H4 (cell line): ENCODE measurements at regions not wholly inside any gene's neighbourhood (a gene's known extent, or its start where the extent isn't known, plus 50 kb on each side); places are given as distances from the start of the nearest gene placed in this dataset.
A peak's percentile ranks its signal among the peaks of the same experiment; 100 is the strongest.
"Not testable (repeated sequence)": the region's sequence is repeated elsewhere in the genome, so short reads cannot be mapped to it uniquely, and the experiment has no call there.

Source experiments
- DNase-seq: peaks from one replicate; pipeline ENCODE4 v3.0.0-alpha.2; 2015; ENCODE audit warnings: low spot score

DNA sequence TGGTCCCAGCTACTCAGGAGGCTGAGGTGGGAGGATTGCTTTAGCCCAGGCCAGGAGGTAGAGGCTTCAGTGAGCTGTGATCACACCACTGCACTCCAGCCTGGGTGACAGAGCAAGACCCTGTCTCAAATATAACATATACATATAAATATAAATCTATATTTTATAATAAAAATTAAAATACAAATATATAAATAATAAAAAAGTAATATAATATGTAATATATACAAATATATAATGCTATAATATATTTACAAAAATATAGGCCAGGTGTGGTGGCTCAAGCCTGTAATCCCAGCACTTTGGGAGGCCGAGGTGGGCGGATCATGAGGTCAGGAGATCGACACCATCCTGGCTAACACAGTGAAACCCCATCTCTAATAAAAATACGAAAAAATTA is 131.4 kb downstream of the MFAP3L start:
- not testable (repeated sequence) for DNase-seq

DNA sequence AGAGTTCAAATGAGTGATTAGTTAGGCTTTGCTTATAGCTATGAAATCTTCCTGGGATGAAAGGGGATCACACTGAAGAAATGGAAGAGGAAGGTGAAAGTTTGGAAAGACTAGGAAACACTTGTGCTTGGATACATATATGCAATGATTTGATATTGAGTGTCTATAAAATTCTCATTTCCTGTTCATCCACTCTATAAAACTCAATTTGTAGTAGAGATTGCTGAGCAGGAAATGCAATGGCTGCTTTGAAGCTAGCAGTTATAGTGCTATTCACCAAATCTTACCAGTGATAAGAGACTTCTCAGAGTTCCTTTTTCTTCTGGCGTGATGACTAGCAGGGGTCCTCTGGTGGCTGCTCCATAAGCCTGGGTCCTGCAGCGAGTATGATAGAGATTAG is 128.1 kb upstream of the HPF1 start:
- no peak for DNase-seq

DNA sequence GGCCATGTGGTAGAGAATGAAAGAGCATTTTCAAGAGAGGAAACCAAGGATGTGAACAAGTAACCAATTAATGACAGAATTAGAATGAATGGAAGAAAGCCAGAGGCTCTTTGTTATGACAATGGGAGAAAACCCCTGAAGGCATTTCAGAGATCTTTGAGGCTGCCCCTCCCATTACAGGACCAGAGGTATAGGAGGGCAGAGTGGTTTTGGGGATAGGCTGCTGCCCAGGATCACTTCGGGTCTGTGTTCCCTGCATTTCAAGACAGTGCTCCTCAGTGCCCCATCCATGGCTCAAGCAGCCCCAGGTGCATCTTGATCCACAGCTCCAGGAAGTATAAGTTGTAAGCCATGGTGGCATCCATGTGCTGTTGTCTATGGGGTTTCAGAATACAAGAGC is 124.0 kb upstream of the HPF1 start:
- no peak for DNase-seq

DNA sequence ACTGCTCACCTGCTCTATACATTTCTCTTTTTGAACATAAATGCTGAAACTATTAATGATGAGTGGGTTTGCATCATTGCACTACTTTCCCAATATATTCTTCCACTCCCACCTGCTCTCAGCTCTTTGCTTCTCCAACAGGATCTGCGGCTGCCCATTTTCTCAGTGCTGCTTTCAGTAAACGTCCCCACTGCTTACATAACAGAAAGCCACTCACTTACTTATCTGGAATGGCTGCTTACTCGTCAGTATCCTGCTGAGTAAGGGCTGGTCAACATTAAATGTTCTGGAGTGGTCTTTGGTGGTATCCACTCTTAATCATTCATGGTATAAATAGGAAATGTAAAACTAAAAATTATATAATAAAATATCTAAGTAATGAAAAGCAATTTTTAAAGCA is 112.8 kb upstream of the HPF1 start:
- DNase-seq, result no peak

DNA sequence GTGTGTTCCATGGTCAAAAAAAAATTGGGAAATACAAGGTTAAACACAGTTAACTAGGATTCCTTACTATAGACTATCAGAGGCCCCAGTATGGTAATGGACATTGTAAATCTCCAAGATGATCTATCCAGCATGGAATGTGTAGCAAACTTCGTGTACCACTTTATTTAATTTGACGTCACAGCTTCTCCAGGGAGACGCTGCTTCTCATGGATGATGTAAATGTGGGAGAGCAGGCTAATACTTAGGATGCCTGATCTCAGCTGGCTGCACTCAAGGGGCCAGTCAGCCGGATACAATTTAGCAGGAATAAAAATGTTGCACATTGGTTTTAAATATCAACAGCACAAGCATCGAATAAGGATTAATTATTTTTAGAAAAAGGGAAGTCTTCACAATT is 111.7 kb upstream of the HPF1 start:
- no peak for DNase-seq

DNA sequence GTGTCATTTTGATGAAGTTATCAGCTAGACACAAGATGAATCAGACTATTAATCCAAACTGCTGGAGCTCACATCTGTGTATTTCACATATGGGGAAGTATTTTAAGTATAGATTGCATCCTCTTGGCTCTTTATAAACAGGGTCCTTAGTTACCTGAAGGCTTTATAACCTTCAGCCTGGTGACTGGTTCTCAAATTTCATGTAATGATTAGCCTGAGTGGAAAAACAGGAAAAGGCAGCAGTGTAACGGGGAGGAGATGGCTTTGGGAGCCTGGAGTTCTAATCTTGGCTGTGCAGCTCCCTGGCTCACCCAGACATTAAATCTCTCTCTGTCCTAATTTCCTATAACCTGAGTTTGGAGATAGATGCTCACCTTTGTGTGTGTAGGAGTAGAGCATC is 103.8 kb upstream of the HPF1 start:
- no peak for DNase-seq

DNA sequence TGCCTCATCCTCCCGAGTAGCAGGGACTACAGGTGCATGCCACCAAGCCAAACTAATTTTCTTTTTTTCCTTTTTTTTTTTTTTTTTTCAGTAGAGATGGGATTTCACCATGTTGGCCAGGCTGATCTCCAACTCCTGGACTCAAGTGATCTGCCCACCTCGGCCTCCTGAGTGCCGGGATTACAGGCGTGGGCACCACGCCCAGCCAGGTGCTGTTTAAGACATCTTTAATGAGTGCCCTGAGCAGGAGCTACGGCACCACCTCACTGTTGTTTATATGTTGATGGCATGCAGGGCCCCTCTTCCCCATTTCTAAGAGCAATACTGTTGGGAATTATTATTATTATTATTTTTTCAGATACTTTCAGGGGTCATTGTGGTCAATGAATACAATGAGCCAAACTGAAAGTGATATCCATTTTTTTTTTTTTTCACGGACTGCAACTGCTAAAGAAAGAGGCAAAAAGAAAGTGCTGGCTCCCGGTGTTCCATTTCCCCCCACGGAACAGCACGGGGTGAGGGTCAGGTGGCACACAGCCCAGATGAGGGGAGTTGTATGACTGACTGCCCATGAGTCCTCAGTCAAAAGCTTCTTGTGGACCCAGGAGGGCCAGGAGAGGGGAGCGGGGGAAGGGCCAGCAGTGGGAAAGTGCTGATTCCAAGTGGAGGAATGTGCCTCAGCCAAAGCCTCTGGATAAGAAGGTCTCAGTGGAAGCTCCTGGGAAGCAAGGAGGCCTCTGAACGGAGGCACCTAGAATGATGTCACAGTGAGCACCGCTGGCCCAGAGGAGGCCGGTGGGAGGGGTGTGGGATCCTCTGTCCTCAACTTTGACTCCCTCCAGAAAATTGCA is 101.8 kb upstream of the HPF1 start:
- DNase-seq, result no peak

DNA sequence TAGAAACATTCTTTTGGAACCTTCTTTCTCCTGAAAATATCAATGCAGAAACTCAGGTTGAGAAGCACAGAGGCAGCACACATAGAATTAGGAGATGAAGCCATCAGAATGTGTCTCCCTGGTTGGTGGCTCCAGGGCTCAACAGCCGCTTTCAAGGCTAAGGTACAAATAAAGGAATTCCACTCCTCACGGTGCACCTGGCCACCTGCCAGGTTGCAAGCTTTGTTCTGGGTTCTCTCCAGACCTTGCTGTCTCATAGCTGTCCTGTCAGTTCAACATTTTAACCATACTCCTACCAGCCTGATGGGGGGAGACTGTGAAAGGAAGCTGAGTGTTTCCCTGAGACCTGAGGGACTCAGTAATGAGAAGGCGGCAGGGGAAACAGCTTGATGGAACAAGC is 96.3 kb upstream of the HPF1 start:
- DNase-seq, result no peak

DNA sequence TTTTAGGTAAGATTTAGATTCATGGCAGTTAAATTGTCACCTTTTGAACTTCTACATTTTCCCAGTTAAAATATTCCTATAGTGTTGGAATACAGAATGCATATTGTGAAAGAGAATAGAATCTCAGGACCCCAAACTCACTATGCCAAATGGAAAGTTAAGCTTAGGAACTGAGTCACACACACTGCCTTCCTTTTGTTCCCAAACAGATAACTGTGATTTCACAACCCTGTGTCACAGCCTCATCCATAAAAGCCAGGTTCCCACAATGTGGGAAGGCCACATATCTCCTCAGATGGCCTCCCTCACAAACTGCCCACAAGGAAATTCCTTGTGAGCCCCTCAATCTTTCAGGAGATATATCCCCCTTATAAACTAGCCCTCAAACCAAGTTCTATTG is 94.7 kb upstream of the HPF1 start:
- DNase-seq, result no peak

DNA sequence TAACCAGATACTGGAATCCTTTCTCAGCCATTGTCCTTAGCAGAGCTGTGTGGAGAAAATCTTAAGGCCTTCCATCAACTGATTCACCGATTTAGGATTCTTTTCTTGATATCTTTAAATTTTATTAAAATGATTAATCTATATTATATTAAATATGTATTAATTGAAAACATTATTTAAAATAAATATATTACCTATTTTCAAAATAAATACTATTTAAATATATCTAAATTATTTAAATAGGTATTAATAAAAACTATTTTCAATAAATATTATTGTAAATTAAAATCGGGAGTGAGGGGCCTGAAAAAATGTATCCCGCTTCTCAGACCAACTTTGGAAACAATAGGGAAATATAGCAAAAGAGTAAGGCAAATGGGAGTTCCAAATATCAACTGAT is 94.0 kb upstream of the HPF1 start:
- DNase-seq, result no peak

DNA sequence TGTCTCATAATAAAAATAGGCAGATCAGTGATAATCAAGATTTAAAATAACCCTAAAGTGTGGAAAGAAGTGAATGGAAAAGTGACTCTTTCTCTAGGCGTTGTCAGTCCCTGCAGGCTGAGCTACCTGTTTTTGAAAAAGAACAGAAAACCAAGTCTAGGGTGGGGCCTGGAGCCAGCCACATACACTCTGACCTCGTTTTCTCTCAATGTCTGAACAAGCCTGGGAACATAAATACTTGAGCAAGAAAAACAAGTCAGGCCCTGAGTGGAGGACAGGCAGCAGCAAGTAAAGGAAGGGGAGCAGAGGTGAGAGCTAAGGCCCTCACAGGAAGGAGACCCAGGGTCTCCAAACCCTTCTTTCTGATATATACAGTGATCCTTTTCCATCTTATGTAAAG is 91.7 kb upstream of the HPF1 start:
- DNase-seq, result no peak

DNA sequence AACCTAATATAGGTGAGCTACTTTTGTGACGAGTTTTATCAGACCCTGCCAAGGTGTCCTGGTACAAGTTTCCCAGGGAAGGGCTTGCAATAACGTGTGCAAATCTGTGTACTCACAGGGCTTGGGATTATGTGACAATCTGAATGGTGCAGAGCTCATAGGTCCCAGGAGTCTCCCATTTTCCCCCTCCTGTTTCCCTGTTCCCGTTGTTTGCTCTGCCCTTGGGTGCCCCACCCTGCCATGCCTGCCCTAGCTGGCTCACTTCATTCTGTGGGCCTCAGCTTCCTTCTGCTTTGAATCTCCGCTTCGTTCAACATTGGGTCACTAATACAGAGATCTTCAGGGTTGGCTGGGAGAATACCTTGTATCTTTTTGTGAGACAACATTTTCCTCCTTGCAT is 90.3 kb upstream of the HPF1 start:
- no peak for DNase-seq

DNA sequence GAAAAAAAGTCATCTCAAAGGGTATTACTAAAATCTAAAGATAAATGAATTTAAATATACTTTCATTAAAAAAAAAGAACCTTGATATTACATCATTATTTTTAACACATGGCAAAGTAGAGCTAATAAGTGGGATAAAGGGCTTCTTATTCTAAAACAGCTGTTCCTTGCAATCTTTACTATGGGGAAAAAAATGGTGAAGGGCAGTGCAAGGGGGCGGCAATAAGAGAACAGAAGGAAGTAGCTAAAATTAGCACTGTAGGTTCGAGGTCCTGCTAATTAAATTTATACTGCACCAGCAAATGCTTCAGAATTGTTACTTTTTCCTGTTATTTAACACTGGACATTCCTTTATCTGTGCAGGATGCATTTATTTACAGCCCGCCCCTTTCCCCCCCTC is 89.4 kb upstream of the HPF1 start:
- DNase-seq, result no peak

DNA sequence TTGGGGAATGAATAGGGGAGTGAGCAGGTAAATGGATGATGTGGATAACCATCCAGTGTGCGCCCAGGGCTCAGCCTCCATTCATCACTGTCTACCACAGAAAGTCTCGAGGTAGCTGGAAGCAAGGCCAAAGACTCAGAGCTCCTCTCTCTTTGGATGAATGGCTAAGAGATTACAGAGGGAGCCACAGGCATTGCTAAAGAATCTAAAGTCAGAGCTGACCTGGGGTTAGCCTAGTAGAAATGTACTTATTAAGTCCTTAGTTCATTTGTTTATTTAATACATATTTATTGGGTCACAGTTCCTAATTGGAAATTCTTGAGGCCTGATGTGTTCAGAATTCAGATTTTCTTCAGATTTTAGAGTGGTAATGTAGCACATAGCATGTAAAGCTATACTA is 88.7 kb upstream of the HPF1 start:
- DNase-seq, result no peak

DNA sequence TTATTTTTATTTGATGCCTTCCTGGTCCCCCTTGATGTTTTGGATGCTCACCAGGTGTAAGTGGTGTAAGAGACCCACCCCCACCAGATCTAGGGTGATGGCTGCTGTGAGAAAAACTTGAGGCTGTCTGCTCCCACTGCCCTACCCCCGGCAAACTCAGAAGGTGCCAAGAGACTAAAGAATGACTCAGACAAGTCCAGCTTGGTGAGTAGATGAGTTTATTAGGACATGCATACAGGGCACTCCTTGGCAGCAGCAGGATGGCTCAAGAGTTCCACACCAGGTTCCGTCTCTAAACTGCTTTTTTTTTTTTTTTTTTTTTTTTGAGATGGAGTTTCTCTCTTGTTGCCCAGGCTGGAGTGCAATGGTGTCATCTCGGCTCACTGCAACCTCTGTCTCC is 84.0 kb upstream of the HPF1 start:
- DNase-seq, result no peak

DNA sequence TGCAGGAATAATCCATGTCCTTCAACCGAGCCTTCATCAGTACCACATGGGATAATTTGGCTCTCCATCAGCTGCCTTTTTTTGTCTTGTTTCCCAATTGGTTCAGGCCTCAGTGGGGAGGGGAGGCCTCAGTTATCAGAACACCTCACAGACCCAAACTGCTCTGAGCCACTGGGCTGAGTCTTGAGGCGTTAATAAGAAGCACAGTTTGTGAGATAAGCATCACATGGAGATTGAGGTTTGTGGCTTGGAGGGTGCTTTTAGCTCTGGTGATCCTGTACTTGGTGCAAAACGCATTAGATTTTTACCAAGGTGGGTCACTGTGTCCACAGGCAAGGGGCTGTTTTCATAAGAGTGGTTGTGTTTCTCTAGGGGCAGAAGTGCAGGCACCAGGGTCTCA is 82.8 kb upstream of the HPF1 start:
- DNase-seq, result no peak

DNA sequence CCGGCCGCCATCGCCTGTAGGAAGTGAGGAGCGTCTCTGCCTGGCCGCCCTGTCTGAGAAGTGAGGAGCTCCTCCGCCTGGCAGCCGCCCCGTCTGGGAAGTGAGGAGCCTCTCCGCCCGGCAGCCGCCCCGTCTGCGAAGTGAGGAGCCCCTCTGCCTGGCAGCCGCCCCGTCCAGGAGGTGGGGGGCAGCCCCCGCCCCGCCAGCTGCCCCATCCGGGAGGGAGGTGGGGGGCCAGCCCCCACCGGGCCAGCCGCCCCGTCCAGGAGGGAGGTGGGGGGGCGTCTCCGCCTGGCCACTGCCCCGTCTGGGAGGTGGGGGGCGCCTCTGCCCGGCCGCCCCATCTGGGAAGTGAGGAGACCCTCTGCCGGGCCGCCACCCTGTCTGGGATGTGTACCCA is 70.6 kb upstream of the HPF1 start:
- not testable (repeated sequence) for DNase-seq

DNA sequence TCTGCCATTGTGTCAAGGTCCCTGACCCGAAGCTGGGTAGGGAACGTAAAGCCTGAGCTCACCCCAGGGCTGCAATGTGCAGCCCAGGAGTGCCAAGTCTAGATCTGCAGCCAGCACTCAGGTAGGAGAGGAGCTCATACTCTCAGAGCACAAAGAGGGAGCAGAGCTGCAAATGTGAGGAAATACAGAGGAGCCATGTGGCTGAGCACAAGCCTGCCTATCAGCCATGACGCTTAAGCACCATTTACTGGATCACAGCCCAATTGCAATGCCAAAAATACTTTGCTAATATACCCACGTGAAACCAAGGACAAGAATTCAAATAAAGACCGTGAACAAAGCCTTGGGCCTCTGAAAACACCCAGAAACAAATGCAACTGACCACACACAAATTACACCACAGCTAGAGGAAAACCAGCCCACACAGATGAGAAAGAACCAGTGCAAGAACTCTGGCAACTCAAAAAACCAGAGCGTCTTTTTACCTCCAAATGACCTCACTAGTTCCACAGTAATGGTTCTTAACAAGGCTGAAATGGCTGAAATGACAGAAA is 69.0 kb upstream of the HPF1 start:
- DNase-seq, result no peak

DNA sequence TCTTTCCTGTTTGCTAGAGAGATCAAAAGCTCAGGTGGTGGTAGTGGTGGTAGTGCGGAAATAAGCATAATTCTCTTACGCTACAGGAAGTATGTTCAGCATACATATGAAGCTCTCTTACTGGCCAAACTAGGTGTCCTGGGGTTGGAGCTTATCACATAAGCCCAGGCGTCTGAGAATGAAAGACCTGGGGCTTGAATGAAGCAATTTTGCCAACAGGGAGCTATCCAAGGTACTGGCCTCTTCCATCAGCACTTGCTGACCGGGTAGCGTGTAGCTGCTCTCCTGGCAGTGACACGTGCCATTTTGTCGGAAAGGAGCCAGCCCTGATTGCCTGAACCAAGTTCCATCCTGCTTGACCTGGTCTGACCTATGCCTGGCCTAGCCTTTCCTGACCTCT is 65.9 kb upstream of the HPF1 start:
- peak; percentile 21 for DNase-seq

DNA sequence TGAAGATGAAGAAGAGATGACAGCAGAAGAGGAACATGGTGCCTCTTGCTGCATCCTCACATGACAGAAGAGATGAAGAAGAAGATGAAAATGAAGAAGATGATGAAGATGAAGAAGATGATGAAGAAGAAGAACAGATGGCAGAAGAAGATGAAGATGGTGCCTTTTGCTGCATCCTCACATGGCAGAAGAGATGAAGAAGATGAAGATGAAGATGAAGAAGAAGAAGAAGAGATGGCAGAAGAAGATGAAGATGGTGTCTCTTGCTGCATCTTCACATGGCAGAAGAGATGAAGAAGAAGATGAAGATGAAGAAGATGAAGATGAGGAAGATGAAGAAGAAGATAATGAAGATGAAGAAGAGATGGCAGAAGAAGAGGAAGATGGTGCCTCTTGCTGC is 63.7 kb upstream of the HPF1 start:
- no peak for DNase-seq

DNA sequence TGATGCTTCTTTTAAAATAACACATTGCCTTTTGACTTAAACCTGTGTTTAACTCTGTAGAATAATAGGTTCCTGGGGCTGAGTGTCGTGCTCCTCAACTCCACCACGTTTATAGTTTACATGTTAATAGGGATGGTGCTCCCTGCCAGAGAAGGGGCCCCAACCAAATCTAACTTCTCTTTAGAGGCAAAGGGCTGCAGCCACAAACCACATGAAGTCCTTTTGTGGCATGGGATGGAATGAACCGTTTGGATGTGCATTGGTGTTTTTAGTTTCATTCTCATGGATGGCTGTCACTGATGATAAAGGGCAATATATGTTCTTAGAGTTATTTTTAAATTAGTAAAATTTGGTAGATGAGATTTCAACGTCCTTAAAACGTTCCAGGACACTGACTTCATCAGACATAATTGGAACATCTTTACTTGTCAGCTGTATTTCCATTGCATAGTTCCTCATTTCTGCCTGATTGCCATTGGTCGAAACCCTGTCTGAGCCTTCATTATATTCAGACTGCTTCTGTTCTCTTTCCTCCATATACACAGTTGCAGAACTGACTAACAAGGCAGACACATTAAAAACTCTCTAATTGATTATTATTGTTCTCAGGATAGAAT is 60.4 kb upstream of the HPF1 start:
- DNase-seq, result no peak

DNA sequence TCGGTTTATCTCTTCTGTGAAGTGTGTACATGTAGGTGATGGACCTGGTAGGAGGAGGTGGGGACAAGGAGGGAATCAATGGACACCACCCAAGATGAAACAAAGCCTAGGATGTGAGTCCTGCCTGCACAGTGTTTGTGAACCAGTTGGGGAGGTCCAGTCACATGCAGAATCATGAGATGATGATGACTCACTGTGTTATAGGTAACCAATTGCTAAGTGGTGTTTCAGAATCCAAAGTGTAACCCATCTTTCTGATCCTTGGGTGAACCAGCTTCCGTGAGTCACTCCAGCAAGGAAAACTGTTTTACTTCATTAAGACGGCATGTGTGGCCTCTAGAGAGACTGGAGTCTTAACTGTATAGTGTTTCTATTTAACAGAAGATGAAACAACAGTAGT is 57.9 kb upstream of the HPF1 start:
- DNase-seq, result peak; percentile 8

DNA sequence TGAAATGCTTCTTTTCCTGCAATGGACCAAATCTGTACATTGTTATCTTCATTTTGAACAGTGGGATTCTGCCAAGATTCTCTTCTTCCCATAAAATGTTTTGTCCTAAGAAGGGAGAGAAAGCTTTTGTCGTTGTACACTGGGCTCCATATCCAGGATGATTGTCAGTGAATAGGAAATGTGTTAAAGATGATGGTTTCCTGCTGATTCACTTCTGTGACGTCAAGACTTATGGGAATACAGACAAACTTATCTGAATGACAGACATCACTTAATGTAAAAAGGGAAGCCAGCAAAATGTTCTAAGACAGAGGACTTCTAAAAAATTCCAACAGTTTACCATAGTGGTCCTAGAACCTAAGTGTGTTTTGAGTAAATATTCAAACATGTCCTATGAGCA is 53.7 kb upstream of the HPF1 start:
- no peak for DNase-seq
